ENCODE measurements at regions not wholly inside any gene's neighbourhood (a gene's known extent, or its start where the extent isn't known, plus 50 kb on each side); places are given as distances from the start of the nearest gene placed in this dataset.

GRCh38 chr3:64890466-64890865 is 202.7 kb upstream of the ADAMTS9 start:
- no peaks in the 10 kb centered on the region for H3K9me3 ChIP-seq (ENCODE audit: severe bottlenecking)

GRCh38 chr3:64890006-64890405 is 202.2 kb upstream of the ADAMTS9 start:
- TF ChIP-seq CTCF (IDR thresholded peaks at IDR 0.05; ENCODE audit: low read depth, low read length) = no peak
- Histone ChIP-seq H3K27ac (no peak overlapping the region), H3K4me3 (ENCODE audit: low read depth, low read length) (no peak overlapping the region), H3K9me3 (ENCODE audit: severe bottlenecking) (no peaks in the 10 kb centered on the region), H3K27me3 (ENCODE audit: insufficient read depth, low read depth, severe bottlenecking) (no peaks in the 10 kb centered on the region), H3K36me3 (no peaks in the 10 kb centered on the region)
- DNase-seq = no peak

More at GRCh38 chr3:64890466-64890865, 202.7 kb upstream of the ADAMTS9 start:
- no peak overlapping the region for H3K27ac ChIP-seq
- H3K4me3 ChIP-seq (ENCODE audit: low read depth, low read length) = no peak overlapping the region
- no peaks in the 10 kb centered on the region for H3K27me3 ChIP-seq (ENCODE audit: insufficient read depth, low read depth, severe bottlenecking)
- no peak for TF ChIP-seq CTCF (IDR thresholded peaks at IDR 0.05; ENCODE audit: low read depth, low read length)
- DNase-seq = no peak
- H3K36me3 ChIP-seq = no peaks in the 10 kb centered on the region

- Histone ChIP-seq H3K36me3 (no peaks in the 10 kb centered on the region), H3K27me3 (ENCODE audit: insufficient read depth, low read depth, severe bottlenecking) (no peaks in the 10 kb centered on the region), H3K4me3 (ENCODE audit: low read depth, low read length) (no peak overlapping the region), H3K27ac (no peak overlapping the region), H3K9me3 (ENCODE audit: severe bottlenecking) (no peaks in the 10 kb centered on the region)
- TF ChIP-seq CTCF (IDR thresholded peaks at IDR 0.05; ENCODE audit: low read depth, low read length) = no peak
- DNase-seq = no peak
Observed at GRCh38 chr3:64888840-64889392, 201.1 kb upstream of the ADAMTS9 start.

- Histone ChIP-seq H3K9me3 (ENCODE audit: severe bottlenecking) (no peaks in the 10 kb centered on the region), H3K4me3 (ENCODE audit: low read depth, low read length) (no peak overlapping the region), H3K36me3 (no peaks in the 10 kb centered on the region), H3K27me3 (ENCODE audit: insufficient read depth, low read depth, severe bottlenecking) (no peaks in the 10 kb centered on the region), H3K27ac (no peak overlapping the region)
- DNase-seq = no peak
- TF ChIP-seq CTCF (IDR thresholded peaks at IDR 0.05; ENCODE audit: low read depth, low read length) = no peak
Observed at GRCh38 chr3:64888165-64888564, 200.4 kb upstream of the ADAMTS9 start.

- Histone ChIP-seq H3K4me3 (ENCODE audit: low read depth, low read length) (no peak overlapping the region), H3K36me3 (no peaks in the 10 kb centered on the region), H3K27me3 (ENCODE audit: insufficient read depth, low read depth, severe bottlenecking) (no peaks in the 10 kb centered on the region), H3K9me3 (ENCODE audit: severe bottlenecking) (no peaks in the 10 kb centered on the region), H3K27ac (no peak overlapping the region)
- no peak for DNase-seq
- no peak for TF ChIP-seq CTCF (IDR thresholded peaks at IDR 0.05; ENCODE audit: low read depth, low read length)
Observed at GRCh38 chr3:64885055-64885454, 197.3 kb upstream of the ADAMTS9 start.

- TF ChIP-seq CTCF (IDR thresholded peaks at IDR 0.05; ENCODE audit: low read depth, low read length) = no peak
- Histone ChIP-seq H3K27ac (no peak overlapping the region), H3K4me3 (ENCODE audit: low read depth, low read length) (no peak overlapping the region), H3K27me3 (ENCODE audit: insufficient read depth, low read depth, severe bottlenecking) (no peaks in the 10 kb centered on the region), H3K9me3 (ENCODE audit: severe bottlenecking) (no peaks in the 10 kb centered on the region), H3K36me3 (no peaks in the 10 kb centered on the region)
- no peak for DNase-seq
Observed at GRCh38 chr3:64884536-64884935, 196.7 kb upstream of the ADAMTS9 start.

Measured in WERI-Rb-1 (cell line).